ENCODE measurements at regions not wholly inside any gene's neighbourhood (a gene's known extent, or its start where the extent isn't known, plus 50 kb on each side); places are given as distances from the start of the nearest gene placed in this dataset.

DNA sequence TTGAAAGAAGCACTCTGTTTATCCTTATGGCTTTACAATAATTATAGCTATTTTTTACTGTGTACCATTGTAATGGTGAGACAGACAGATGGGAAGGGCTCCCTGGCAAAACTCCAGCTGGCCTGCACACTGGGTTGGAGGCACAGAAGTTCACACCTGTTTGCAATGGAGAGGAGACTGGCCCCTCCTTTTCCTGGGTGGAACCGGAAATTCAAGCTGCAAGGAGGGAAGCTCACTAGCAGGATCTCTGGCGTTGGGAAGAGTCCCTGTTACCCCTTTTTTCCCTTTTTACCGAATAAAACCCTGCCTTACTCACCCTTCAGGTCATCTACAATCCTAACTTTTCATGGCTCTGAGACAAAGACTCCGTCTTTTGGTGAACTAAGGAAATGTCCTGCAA is 100.3 kb upstream of the TFPI start:
- ChIA-PET CTCF (no interaction called here), POLR2A (ENCODE audit: low non-redundant PET) (no interaction called here)
- Histone ChIP-seq H3K36me3 (ENCODE audit: insufficient read depth, low read length, poor library complexity, severe bottlenecking) (no peaks in the 10 kb centered on the region), H3K4me1 (ENCODE audit: insufficient read depth, low read length, poor library complexity, severe bottlenecking) (no peaks in the 10 kb centered on the region), H3K9me3 (ENCODE audit: low read depth, low read length, poor library complexity, severe bottlenecking) (no peaks in the 10 kb centered on the region), H3K4me3 (ENCODE audit: low read depth, low read length, poor library complexity, severe bottlenecking) (no peak overlapping the region), H3K27me3 (replicated peaks; ENCODE audit: insufficient read depth, low read depth, low read length, poor library complexity) (no peaks in the 10 kb centered on the region), H3K27ac (ENCODE audit: low read depth, low read length, poor library complexity, severe bottlenecking) (no peak overlapping the region)
- intact Hi-C loops (cut with micrococcal nuclease; ENCODE audit: unreplicated experiment) = loop anchor here (10.0 kb wide), 1 partner anchor 190 kb away; no protein-coding TSS in a partner anchor
- no peak for TF ChIP-seq EZH2 (IDR thresholded peaks at IDR 0.05; ENCODE audit: borderline replicate concordance, low read depth, low read length, poor library complexity, severe bottlenecking)
- TF ChIP-seq, protein P1, sequence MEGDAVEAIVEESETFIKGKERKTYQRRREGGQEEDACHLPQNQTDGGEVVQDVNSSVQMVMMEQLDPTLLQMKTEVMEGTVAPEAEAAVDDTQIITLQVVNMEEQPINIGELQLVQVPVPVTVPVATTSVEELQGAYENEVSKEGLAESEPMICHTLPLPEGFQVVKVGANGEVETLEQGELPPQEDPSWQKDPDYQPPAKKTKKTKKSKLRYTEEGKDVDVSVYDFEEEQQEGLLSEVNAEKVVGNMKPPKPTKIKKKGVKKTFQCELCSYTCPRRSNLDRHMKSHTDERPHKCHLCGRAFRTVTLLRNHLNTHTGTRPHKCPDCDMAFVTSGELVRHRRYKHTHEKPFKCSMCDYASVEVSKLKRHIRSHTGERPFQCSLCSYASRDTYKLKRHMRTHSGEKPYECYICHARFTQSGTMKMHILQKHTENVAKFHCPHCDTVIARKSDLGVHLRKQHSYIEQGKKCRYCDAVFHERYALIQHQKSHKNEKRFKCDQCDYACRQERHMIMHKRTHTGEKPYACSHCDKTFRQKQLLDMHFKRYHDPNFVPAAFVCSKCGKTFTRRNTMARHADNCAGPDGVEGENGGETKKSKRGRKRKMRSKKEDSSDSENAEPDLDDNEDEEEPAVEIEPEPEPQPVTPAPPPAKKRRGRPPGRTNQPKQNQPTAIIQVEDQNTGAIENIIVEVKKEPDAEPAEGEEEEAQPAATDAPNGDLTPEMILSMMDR (conservative IDR thresholded peaks at IDR 0.05; ENCODE audit: low read depth, low read length) = no peak
- no TSS peak for BruUV-seq (replicated peaks)
- no peak for DNase-seq (ENCODE audit: low spot score)

DNA sequence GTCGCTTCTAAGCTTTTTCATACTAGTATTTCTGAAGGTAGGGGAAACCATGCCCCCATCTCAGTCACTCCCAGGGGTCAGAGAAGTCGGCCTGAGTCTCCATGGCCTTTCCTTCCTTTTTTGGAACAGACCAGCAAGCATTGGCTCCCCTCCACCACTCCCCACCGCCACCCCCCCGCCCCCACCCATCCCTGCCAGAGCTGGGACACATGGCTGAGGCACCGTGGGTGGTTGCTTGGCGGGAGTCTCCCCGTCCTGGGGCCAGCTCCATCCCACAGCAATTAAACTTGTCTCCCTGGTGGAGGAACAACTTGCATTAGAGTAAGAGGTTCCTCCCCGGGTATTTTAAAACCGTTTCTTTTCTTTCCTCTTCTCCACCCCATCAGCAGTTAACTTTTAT is 100.8 kb upstream of the TFPI start:
- BruUV-seq (replicated peaks) = no TSS peak

DNA sequence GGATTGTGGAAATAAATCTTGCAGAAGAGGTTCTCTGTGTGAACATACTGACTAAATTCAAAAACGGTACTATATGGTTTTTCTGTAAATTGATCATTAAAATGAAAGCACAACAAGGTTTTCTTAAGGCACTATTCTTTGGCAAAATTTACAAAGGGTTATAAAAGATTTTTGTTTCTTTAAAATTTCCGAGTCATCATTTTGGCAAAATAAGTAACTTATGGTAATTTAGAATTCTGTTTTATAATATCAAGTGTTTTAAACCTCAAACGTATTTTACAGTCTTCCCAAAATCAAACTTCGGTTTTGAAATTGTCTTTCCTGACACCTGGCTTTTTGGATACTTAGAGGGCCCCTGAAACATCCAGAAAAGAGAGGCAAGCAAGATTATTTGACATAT is 101.9 kb upstream of the TFPI start:
- Histone ChIP-seq H3K9me3 (ENCODE audit: low read depth, low read length, poor library complexity, severe bottlenecking) (no peaks in the 10 kb centered on the region), H3K36me3 (ENCODE audit: insufficient read depth, low read length, poor library complexity, severe bottlenecking) (no peaks in the 10 kb centered on the region), H3K27ac (ENCODE audit: low read depth, low read length, poor library complexity, severe bottlenecking) (no peak overlapping the region), H3K4me3 (ENCODE audit: low read depth, low read length, poor library complexity, severe bottlenecking) (no peak overlapping the region), H3K27me3 (replicated peaks; ENCODE audit: insufficient read depth, low read depth, low read length, poor library complexity) (no peaks in the 10 kb centered on the region), H3K4me1 (ENCODE audit: insufficient read depth, low read length, poor library complexity, severe bottlenecking) (no peaks in the 10 kb centered on the region)
- no peak for TF ChIP-seq EZH2 (IDR thresholded peaks at IDR 0.05; ENCODE audit: borderline replicate concordance, low read depth, low read length, poor library complexity, severe bottlenecking)
- TF ChIP-seq, protein P1 (conservative IDR thresholded peaks at IDR 0.05; ENCODE audit: low read depth, low read length) = no peak
- BruUV-seq (replicated peaks) = no TSS peak
- DNase-seq (ENCODE audit: low spot score) = no peak
- POLR2A ChIA-PET (ENCODE audit: low non-redundant PET) = no interaction called here
- intact Hi-C loops (cut with micrococcal nuclease; ENCODE audit: unreplicated experiment) = loop anchor here (10.0 kb wide), 1 partner anchor 189 kb away; no protein-coding TSS in a partner anchor
- CTCF ChIA-PET = no interaction called here

More for the DNA sequence above, 100.8 kb upstream of the TFPI start:
- TF ChIP-seq EZH2 (IDR thresholded peaks at IDR 0.05; ENCODE audit: borderline replicate concordance, low read depth, low read length, poor library complexity, severe bottlenecking) = no peak
- TF ChIP-seq, protein P1 (conservative IDR thresholded peaks at IDR 0.05; ENCODE audit: low read depth, low read length) = no peak
- no peaks in the 10 kb centered on the region for H3K36me3 ChIP-seq (ENCODE audit: insufficient read depth, low read length, poor library complexity, severe bottlenecking)
- H3K9me3 ChIP-seq (ENCODE audit: low read depth, low read length, poor library complexity, severe bottlenecking) = no peaks in the 10 kb centered on the region
- H3K27ac ChIP-seq (ENCODE audit: low read depth, low read length, poor library complexity, severe bottlenecking) = no peak overlapping the region
- no peaks in the 10 kb centered on the region for H3K27me3 ChIP-seq (replicated peaks; ENCODE audit: insufficient read depth, low read depth, low read length, poor library complexity)
- DNase-seq (ENCODE audit: low spot score) = no peak
- ChIA-PET POLR2A (ENCODE audit: low non-redundant PET) (no interaction called here), CTCF (no interaction called here)
- H3K4me3 ChIP-seq (ENCODE audit: low read depth, low read length, poor library complexity, severe bottlenecking) = no peak overlapping the region
- no peaks in the 10 kb centered on the region for H3K4me1 ChIP-seq (ENCODE audit: insufficient read depth, low read length, poor library complexity, severe bottlenecking)
- intact Hi-C loops (cut with micrococcal nuclease; ENCODE audit: unreplicated experiment) = loop anchor here (10.0 kb wide), 1 partner anchor 190 kb away; no protein-coding TSS in a partner anchor

All from A673 (cell line).